WTC11 (cell line): ENCODE measurements at regions not wholly inside any gene's neighbourhood (a gene's known extent, or its start where the extent isn't known, plus 50 kb on each side); places are given as distances from the start of the nearest gene placed in this dataset.

ENCODE experiments used
- ATAC-seq: fragments of 200-7000 bp; cut with Tn5 transposase; 2 replicates; pipeline ENCODE4 v1.10.0; 2021; ENCODE audit warnings: mild to moderate bottlenecking, moderate library complexity
- CTCF ChIA-PET: fragments of 300-600 bp; sonication (Branson Sonifier 250); formaldehyde crosslinking; loops from one replicate; lab custom pipeline; 2021; ENCODE audit warnings: antibody characterized with exemption; lab: Charles Lee
- POLR2A ChIA-PET: fragments of 350-600 bp; sonication (Branson Sonifier 250); formaldehyde crosslinking; loops from one replicate; lab custom pipeline; 2021; ENCODE audit warnings: antibody characterized with exemption; lab: Charles Lee
- DNase-seq: peaks from one replicate; pipeline ENCODE4 v3.0.0; 2021; ENCODE audit warnings: low spot score
- H3K27ac Mint-ChIP-seq: 2 replicates; pipeline ENCODE4 v1.8.0; 2021; ENCODE audit warnings: mixed read lengths
- H3K27me3 Mint-ChIP-seq: 2 replicates; pipeline ENCODE4 v1.8.0; 2021; ENCODE audit warnings: low read depth, mild to moderate bottlenecking, moderate library complexity, mixed read lengths
- H3K36me3 Mint-ChIP-seq: 2 replicates; pipeline ENCODE4 v1.8.0; 2021; ENCODE audit warnings: mixed read lengths
- H3K4me1 Mint-ChIP-seq: 2 replicates; pipeline ENCODE4 v1.8.0; 2022; ENCODE audit warnings: mixed read lengths
- H3K4me3 Mint-ChIP-seq: 2 replicates; pipeline ENCODE4 v1.8.0; 2021; ENCODE audit warnings: mild to moderate bottlenecking, moderate library complexity, mixed read lengths
- H3K9me3 Mint-ChIP-seq: 2 replicates; pipeline ENCODE4 v1.8.0; 2021; ENCODE audit warnings: mixed read lengths
- E2F5 ChIP-seq: sonication (generic); formaldehyde crosslinking; IDR thresholded peaks from 2 replicates; pipeline ENCODE4 v1.8.1; 2022; ENCODE audit warnings: mild to moderate bottlenecking, moderate library complexity, missing genetic modification reagents
- FOXJ3 ChIP-seq: sonication (generic); formaldehyde crosslinking; IDR thresholded peaks from 2 replicates; pipeline ENCODE4 v1.9.0; 2021; ENCODE audit warnings: missing genetic modification reagents, mild to moderate bottlenecking, borderline replicate concordance
- FOXK1 ChIP-seq: sonication (generic); formaldehyde crosslinking; IDR thresholded peaks from 2 replicates; pipeline ENCODE4 v1.8.0; 2022; ENCODE audit warnings: mild to moderate bottlenecking, moderate library complexity, missing genetic modification reagents
- GTF2I ChIP-seq: fragments of 250-450 bp; sonication (Bioruptor Pico); conservative IDR thresholded peaks from 2 replicates; pipeline ENCODE4 v1.4.0; 2021; ENCODE audit warnings: mild to moderate bottlenecking
- JUN ChIP-seq: sonication (generic); formaldehyde crosslinking; IDR thresholded peaks from 2 replicates; pipeline ENCODE4 v1.8.0; 2023; ENCODE audit warnings: mild to moderate bottlenecking, missing genetic modification reagents
- STAT6 ChIP-seq: sonication (generic); formaldehyde crosslinking; conservative IDR thresholded peaks from 2 replicates; pipeline ENCODE4 v1.8.1; 2023; ENCODE audit warnings: mild to moderate bottlenecking, low read depth, missing genetic modification reagents, moderate library complexity
- TCF7 ChIP-seq: sonication (generic); formaldehyde crosslinking; IDR thresholded peaks from 2 replicates; pipeline ENCODE4 v1.8.0; 2022; ENCODE audit warnings: mild to moderate bottlenecking, low read depth, missing genetic modification reagents, moderate library complexity
- ZNF263 ChIP-seq: sonication (generic); formaldehyde crosslinking; IDR thresholded peaks from 2 replicates; pipeline ENCODE4 v1.8.1; 2022; ENCODE audit warnings: low read depth, mild to moderate bottlenecking, moderate library complexity, missing genetic modification reagents
- ZNF281 ChIP-seq: sonication (generic); formaldehyde crosslinking; IDR thresholded peaks from 2 replicates; pipeline ENCODE4 v1.8.0; 2023; ENCODE audit warnings: mild to moderate bottlenecking, missing genetic modification reagents
- ZNF317 ChIP-seq: sonication (generic); formaldehyde crosslinking; IDR thresholded peaks from 2 replicates; pipeline ENCODE4 v1.8.1; 2023; ENCODE audit warnings: low read depth, mild to moderate bottlenecking, moderate library complexity, missing genetic modification reagents, borderline replicate concordance
- ZNF416 ChIP-seq: fragments of 250-450 bp; sonication (Bioruptor Pico); IDR thresholded peaks from 2 replicates; pipeline ENCODE4 v1.9.0; 2021; ENCODE audit warnings: mild to moderate bottlenecking, inconsistent platforms
- ZNF512 ChIP-seq: sonication (generic); formaldehyde crosslinking; IDR thresholded peaks from 2 replicates; pipeline ENCODE4 v1.8.1; 2022; ENCODE audit warnings: missing genetic modification reagents, borderline replicate concordance
- TF ChIP-seq, protein P1 (sequence below): fragments of 250-450 bp; sonication (Bioruptor Pico); IDR thresholded peaks from 2 replicates; pipeline ENCODE4 v2.1.2; 2022; ENCODE audit warnings: mild to moderate bottlenecking, moderate library complexity
- TF ChIP-seq, protein P2 (sequence below): fragments of 250-450 bp; sonication (Bioruptor Pico); conservative IDR thresholded peaks from 2 replicates; pipeline ENCODE4 v1.9.0; 2021; ENCODE audit warnings: mild to moderate bottlenecking
- TF ChIP-seq, protein P3 (sequence below): sonication (generic); formaldehyde crosslinking; IDR thresholded peaks from 2 replicates; pipeline ENCODE4 v1.8.1; 2023; ENCODE audit warnings: mild to moderate bottlenecking, missing genetic modification reagents

- POLR2A ChIA-PET, result no interaction called here
- Mint-ChIP-seq H3K4me1 (peaks cover 2% of the 10 kb centered on the region; the same call in 1 of the 2 replicates), H3K36me3 (no peaks in the 10 kb centered on the region), H3K27ac (no peak overlapping the region)
- TF ChIP-seq JUN (CRISPR knock-in tag) (no peak), GTF2I (no peak), ZNF281 (CRISPR knock-in tag) (no peak), FOXJ3 (CRISPR knock-in tag) (no peak), STAT6 (no peak), E2F5 (CRISPR knock-in tag) (no peak)
- TF ChIP-seq, protein P1, sequence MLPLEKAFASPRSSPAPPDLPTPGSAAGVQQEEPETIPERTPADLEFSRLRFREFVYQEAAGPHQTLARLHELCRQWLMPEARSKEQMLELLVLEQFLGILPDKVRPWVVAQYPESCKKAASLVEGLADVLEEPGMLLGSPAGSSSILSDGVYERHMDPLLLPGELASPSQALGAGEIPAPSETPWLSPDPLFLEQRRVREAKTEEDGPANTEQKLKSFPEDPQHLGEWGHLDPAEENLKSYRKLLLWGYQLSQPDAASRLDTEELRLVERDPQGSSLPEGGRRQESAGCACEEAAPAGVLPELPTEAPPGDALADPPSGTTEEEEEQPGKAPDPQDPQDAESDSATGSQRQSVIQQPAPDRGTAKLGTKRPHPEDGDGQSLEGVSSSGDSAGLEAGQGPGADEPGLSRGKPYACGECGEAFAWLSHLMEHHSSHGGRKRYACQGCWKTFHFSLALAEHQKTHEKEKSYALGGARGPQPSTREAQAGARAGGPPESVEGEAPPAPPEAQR (CRISPR knock-in tag), result no peak
- TF ChIP-seq, all 79 proteins: peak for 0
- Mint-ChIP-seq H3K4me3 (no peak overlapping the region), H3K9me3 (peaks cover 4% of the 10 kb centered on the region), H3K27me3 (peaks cover 5% of the 10 kb centered on the region; the same call in 1 of the 2 replicates)
- ATAC-seq (no peak), DNase-seq (no peak)
- CTCF ChIA-PET, result no interaction called here
These were observed 376.9 kb downstream of the FGF9 start for GRCh38 chr13:22047785-22048104.

DNA sequence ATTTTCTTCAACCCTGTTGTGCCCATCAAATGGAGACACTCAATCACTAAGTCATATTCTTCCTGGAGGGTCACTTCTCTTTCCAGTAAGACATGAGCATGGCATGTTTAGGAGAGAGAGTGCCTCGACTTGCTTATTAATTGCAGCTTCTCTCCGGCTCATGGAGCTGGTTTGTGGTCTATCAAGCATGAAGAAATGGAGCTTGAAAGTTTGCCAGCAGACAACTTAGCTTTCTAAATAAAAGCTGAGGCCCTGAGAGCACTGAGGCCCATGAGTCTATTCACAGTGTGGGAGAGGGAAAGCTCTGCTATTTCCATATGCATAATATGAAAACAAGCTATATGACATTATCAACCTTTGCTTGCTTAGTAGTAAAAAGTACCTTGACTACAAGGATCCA is 378.5 kb downstream of the FGF9 start:
- Mint-ChIP-seq H3K27ac (no peak overlapping the region), H3K4me3 (no peak overlapping the region), H3K27me3 (peaks cover 5% of the 10 kb centered on the region; the same call in 1 of the 2 replicates), H3K9me3 (peaks cover 4% of the 10 kb centered on the region), H3K36me3 (no peaks in the 10 kb centered on the region), H3K4me1 (no peaks in the 10 kb centered on the region)
- ATAC-seq, result no peak
- ChIA-PET CTCF (no interaction called here), POLR2A (no interaction called here)
- DNase-seq, result no peak
- TF ChIP-seq, protein P2, sequence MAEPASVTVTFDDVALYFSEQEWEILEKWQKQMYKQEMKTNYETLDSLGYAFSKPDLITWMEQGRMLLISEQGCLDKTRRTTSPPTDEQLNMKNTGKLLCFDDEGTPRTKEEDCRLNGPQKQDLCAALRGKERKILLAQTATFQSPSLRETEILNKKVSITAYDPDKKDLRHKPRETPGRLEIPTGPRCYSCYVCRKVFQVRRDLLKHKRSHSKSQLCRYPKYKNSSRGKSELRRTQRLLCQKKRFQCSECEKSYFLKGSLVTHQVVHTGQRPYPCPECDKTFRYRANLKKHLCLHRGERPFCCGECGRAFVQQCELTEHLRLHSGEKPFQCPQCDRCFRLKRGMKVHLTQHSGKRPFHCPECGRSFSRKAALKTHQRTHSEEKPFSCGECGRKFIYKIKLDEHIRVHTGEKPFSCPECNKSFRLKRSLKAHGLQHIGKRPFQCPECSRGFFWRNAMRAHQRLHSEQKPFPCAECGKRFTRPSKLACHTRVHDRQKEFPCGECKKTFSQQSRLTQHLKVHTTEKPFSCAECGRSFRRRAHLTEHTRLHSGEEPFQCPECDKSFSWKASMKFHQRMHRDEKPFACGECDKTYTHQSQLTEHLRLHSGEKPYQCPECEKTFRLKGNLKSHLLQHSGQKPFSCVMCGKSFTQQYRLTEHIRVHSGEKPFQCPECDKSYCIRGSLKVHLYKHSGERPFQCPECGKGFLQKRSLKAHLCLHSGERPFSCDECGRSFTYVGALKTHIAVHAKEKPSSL, result no peak
- TF ChIP-seq, protein P3, sequence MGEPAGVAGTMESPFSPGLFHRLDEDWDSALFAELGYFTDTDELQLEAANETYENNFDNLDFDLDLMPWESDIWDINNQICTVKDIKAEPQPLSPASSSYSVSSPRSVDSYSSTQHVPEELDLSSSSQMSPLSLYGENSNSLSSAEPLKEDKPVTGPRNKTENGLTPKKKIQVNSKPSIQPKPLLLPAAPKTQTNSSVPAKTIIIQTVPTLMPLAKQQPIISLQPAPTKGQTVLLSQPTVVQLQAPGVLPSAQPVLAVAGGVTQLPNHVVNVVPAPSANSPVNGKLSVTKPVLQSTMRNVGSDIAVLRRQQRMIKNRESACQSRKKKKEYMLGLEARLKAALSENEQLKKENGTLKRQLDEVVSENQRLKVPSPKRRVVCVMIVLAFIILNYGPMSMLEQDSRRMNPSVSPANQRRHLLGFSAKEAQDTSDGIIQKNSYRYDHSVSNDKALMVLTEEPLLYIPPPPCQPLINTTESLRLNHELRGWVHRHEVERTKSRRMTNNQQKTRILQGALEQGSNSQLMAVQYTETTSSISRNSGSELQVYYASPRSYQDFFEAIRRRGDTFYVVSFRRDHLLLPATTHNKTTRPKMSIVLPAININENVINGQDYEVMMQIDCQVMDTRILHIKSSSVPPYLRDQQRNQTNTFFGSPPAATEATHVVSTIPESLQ, result no peak
- TF ChIP-seq ZNF317 (no peak), TCF7 (CRISPR knock-in tag) (no peak), ZNF416 (CRISPR knock-in tag) (no peak), FOXK1 (CRISPR knock-in tag) (no peak), ZNF512 (CRISPR knock-in tag) (no peak), ZNF263 (CRISPR knock-in tag) (no peak)
